HEK293 (cell line): ENCODE measurements at regions not wholly inside any gene's neighbourhood (a gene's known extent, or its start where the extent isn't known, plus 50 kb on each side); places are given as distances from the start of the nearest gene placed in this dataset.

Source experiments
- CTCF ChIP-seq: fragments of 450-650 bp; formaldehyde crosslinking; IDR thresholded peaks from 2 replicates; pipeline ENCODE4 v1.5.1; 2016; ENCODE audit warnings: missing biosample characterization, missing genetic modification characterization
- ZNF473 ChIP-seq: fragments of 450-650 bp; formaldehyde crosslinking; IDR thresholded peaks from 2 replicates; pipeline ENCODE4 v1.5.1; 2017; ENCODE audit warnings: missing biosample characterization, missing genetic modification characterization
- ZNF654 ChIP-seq: fragments of 450-650 bp; formaldehyde crosslinking; IDR thresholded peaks from 2 replicates; pipeline ENCODE4 v1.5.1; 2016; ENCODE audit warnings: low read depth, missing biosample characterization, missing genetic modification characterization

GRCh38 chr5:158413122-158413680, 554.3 kb upstream of the CLINT1 start:
- TF ChIP-seq ZNF473, result no peak
- TF ChIP-seq CTCF (tag by site-specific recombination), result no peak
- TF ChIP-seq ZNF654 (tag by site-specific recombination), result no peak
